Memory B cell (primary cell): ENCODE measurements at regions not wholly inside any gene's neighbourhood (a gene's known extent, or its start where the extent isn't known, plus 50 kb on each side); places are given as distances from the start of the nearest gene placed in this dataset.
"Not testable (repeated sequence)": the region's sequence is repeated elsewhere in the genome, so short reads cannot be mapped to it uniquely, and the experiment has no call there.

Experiments used
- ATAC-seq: fragments of 150-1000 bp; cut with Tn5 transposase; 2 replicates; pipeline ENCODE4 v1.10.0; 2021; ENCODE audit warnings: low read depth, mild to moderate bottlenecking, moderate library complexity
- DNase-seq, 2 donors: peaks; one replicate each; pipeline ENCODE4 v3.0.0; 2022; ENCODE audit warnings: low spot score in 2 of 2
- H3K27ac Mint-ChIP-seq: one replicate; pipeline ENCODE4 v1.8.0; 2022; ENCODE audit warnings: mild to moderate bottlenecking, moderate library complexity, mixed read lengths
- H3K27me3 Mint-ChIP-seq: one replicate; pipeline ENCODE4 v1.8.0; 2022; ENCODE audit warnings: mixed read lengths
- H3K36me3 Mint-ChIP-seq: one replicate; pipeline ENCODE4 v1.8.0; 2022; ENCODE audit warnings: mild to moderate bottlenecking, mixed read lengths
- H3K4me1 Mint-ChIP-seq: one replicate; pipeline ENCODE4 v1.8.0; 2022; ENCODE audit warnings: mixed read lengths
- H3K4me3 Mint-ChIP-seq: one replicate; pipeline ENCODE4 v1.8.0; 2022; ENCODE audit warnings: mild to moderate bottlenecking, moderate library complexity, mixed read lengths
- H3K9me3 Mint-ChIP-seq: one replicate; pipeline ENCODE4 v1.8.0; 2022; ENCODE audit warnings: mixed read lengths

- ATAC-seq: no peak
- no peaks in the 10 kb centered on the region for H3K36me3 Mint-ChIP-seq
- H3K9me3 Mint-ChIP-seq: no peaks in the 10 kb centered on the region
- no peak overlapping the region for H3K27ac Mint-ChIP-seq
- no peak for DNase-seq
- no peak overlapping the region for H3K4me3 Mint-ChIP-seq
- H3K4me1 Mint-ChIP-seq: peaks cover 3% of the 10 kb centered on the region
- H3K27me3 Mint-ChIP-seq: no peaks in the 10 kb centered on the region
These were observed 530.2 kb downstream of the RPS29 start for GRCh38 chr14:49056021-49056420.

- no peaks in the 10 kb centered on the region for H3K36me3 Mint-ChIP-seq
- peaks cover 1% of the 10 kb centered on the region for H3K27me3 Mint-ChIP-seq
- no peaks in the 10 kb centered on the region for H3K9me3 Mint-ChIP-seq
- DNase-seq: no peak
- H3K4me3 Mint-ChIP-seq: no peak overlapping the region
- H3K4me1 Mint-ChIP-seq: peaks cover 11% of the 10 kb centered on the region
- no peak overlapping the region for H3K27ac Mint-ChIP-seq
- ATAC-seq: no peak
These were observed 533.7 kb downstream of the RPS29 start for GRCh38 chr14:49052521-49052920.

GRCh38 chr14:49051328-49052060 is 534.7 kb downstream of the RPS29 start:
- DNase-seq (no peak), ATAC-seq (no peak)
- H3K36me3 Mint-ChIP-seq: no peaks in the 10 kb centered on the region
- H3K27ac Mint-ChIP-seq: peak overlapping the region; percentile 45
- H3K9me3 Mint-ChIP-seq: no peaks in the 10 kb centered on the region
- peaks cover 1% of the 10 kb centered on the region for H3K27me3 Mint-ChIP-seq
- no peak overlapping the region for H3K4me3 Mint-ChIP-seq
- H3K4me1 Mint-ChIP-seq: peaks cover 11% of the 10 kb centered on the region

GRCh38 chr14:49050822-49051221 is 535.4 kb downstream of the RPS29 start:
- H3K36me3 Mint-ChIP-seq: no peaks in the 10 kb centered on the region
- H3K27me3 Mint-ChIP-seq: peaks cover 1% of the 10 kb centered on the region
- DNase-seq (no peak), ATAC-seq (no peak)
- no peaks in the 10 kb centered on the region for H3K9me3 Mint-ChIP-seq
- H3K27ac Mint-ChIP-seq: no peak overlapping the region
- peaks cover 11% of the 10 kb centered on the region for H3K4me1 Mint-ChIP-seq
- H3K4me3 Mint-ChIP-seq: no peak overlapping the region

- no peak for DNase-seq
- peaks cover 1% of the 10 kb centered on the region for H3K27me3 Mint-ChIP-seq
- no peaks in the 10 kb centered on the region for H3K36me3 Mint-ChIP-seq
- no peak overlapping the region for H3K4me3 Mint-ChIP-seq
- H3K9me3 Mint-ChIP-seq: no peaks in the 10 kb centered on the region
- no peak for ATAC-seq
- H3K27ac Mint-ChIP-seq: no peak overlapping the region
- peaks cover 11% of the 10 kb centered on the region for H3K4me1 Mint-ChIP-seq
These were observed 536.5 kb downstream of the RPS29 start for GRCh38 chr14:49049711-49050110.

GRCh38 chr14:49044981-49045380 is 541.2 kb downstream of the RPS29 start:
- ATAC-seq (no peak), DNase-seq (no peak)
- Mint-ChIP-seq H3K9me3 (no peaks in the 10 kb centered on the region), H3K4me1 (no peaks in the 10 kb centered on the region), H3K4me3 (no peak overlapping the region), H3K36me3 (no peaks in the 10 kb centered on the region), H3K27me3 (peaks cover 1% of the 10 kb centered on the region), H3K27ac (no peak overlapping the region)

- no peak overlapping the region for H3K4me3 Mint-ChIP-seq
- no peaks in the 10 kb centered on the region for H3K4me1 Mint-ChIP-seq
- ATAC-seq (no peak), DNase-seq (no peak)
- H3K27ac Mint-ChIP-seq: no peak overlapping the region
- H3K36me3 Mint-ChIP-seq: no peaks in the 10 kb centered on the region
- H3K27me3 Mint-ChIP-seq: no peaks in the 10 kb centered on the region
- no peaks in the 10 kb centered on the region for H3K9me3 Mint-ChIP-seq
These were observed 549.1 kb downstream of the RPS29 start for GRCh38 chr14:49036984-49037516.

GRCh38 chr14:49036266-49036665 is 549.9 kb downstream of the RPS29 start:
- DNase-seq: no peak
- no peak overlapping the region for H3K4me3 Mint-ChIP-seq
- no peak for ATAC-seq
- H3K4me1 Mint-ChIP-seq: no peaks in the 10 kb centered on the region
- no peaks in the 10 kb centered on the region for H3K36me3 Mint-ChIP-seq
- H3K27ac Mint-ChIP-seq: no peak overlapping the region
- no peaks in the 10 kb centered on the region for H3K27me3 Mint-ChIP-seq
- H3K9me3 Mint-ChIP-seq: no peaks in the 10 kb centered on the region

- no peaks in the 10 kb centered on the region for H3K4me1 Mint-ChIP-seq
- ATAC-seq (no peak), DNase-seq (no peak)
- no peak overlapping the region for H3K27ac Mint-ChIP-seq
- no peaks in the 10 kb centered on the region for H3K9me3 Mint-ChIP-seq
- H3K4me3 Mint-ChIP-seq: no peak overlapping the region
- H3K36me3 Mint-ChIP-seq: no peaks in the 10 kb centered on the region
- H3K27me3 Mint-ChIP-seq: no peaks in the 10 kb centered on the region
These were observed 553.0 kb downstream of the RPS29 start for GRCh38 chr14:49033131-49033530.

- H3K27ac Mint-ChIP-seq, H3K4me1 Mint-ChIP-seq, ATAC-seq: not testable (repeated sequence)
These were observed 554.5 kb downstream of the RPS29 start for GRCh38 chr14:49031710-49032109.

GRCh38 chr14:49019467-49020115 is 566.6 kb downstream of the RPS29 start:
- Mint-ChIP-seq H3K9me3 (no peaks in the 10 kb centered on the region), H3K27me3 (no peaks in the 10 kb centered on the region), H3K4me3 (peak overlapping the region; percentile 67), H3K27ac (peak overlapping the region; percentile 90), H3K4me1 (peaks cover 34% of the 10 kb centered on the region), H3K36me3 (no peaks in the 10 kb centered on the region)
- peak; percentile 89 for ATAC-seq
- peak; percentile 11 to 39 for DNase-seq

More at GRCh38 chr14:49031710-49032109, 554.5 kb downstream of the RPS29 start:
- not testable (repeated sequence) for H3K27me3 Mint-ChIP-seq, H3K36me3 Mint-ChIP-seq, DNase-seq, H3K4me3 Mint-ChIP-seq, H3K9me3 Mint-ChIP-seq

- DNase-seq: no peak
- no peak overlapping the region for H3K4me3 Mint-ChIP-seq
- H3K36me3 Mint-ChIP-seq: no peaks in the 10 kb centered on the region
- ATAC-seq: no peak
- no peaks in the 10 kb centered on the region for H3K27me3 Mint-ChIP-seq
- peak overlapping the region; percentile 63 for H3K27ac Mint-ChIP-seq
- H3K9me3 Mint-ChIP-seq: no peaks in the 10 kb centered on the region
- H3K4me1 Mint-ChIP-seq: peaks cover 34% of the 10 kb centered on the region
These were observed 568.7 kb downstream of the RPS29 start for GRCh38 chr14:49017447-49017846.

- Mint-ChIP-seq H3K27ac (no peak overlapping the region), H3K27me3 (no peaks in the 10 kb centered on the region), H3K9me3 (no peaks in the 10 kb centered on the region), H3K4me3 (no peak overlapping the region), H3K4me1 (peaks cover 34% of the 10 kb centered on the region), H3K36me3 (no peaks in the 10 kb centered on the region)
- DNase-seq (no peak), ATAC-seq (no peak)
These were observed 569.8 kb downstream of the RPS29 start for GRCh38 chr14:49016381-49016780.

GRCh38 chr14:49014476-49014875 is 571.7 kb downstream of the RPS29 start:
- no peaks in the 10 kb centered on the region for H3K9me3 Mint-ChIP-seq
- no peaks in the 10 kb centered on the region for H3K36me3 Mint-ChIP-seq

More at GRCh38 chr14:49014476-49014875, 571.7 kb downstream of the RPS29 start:
- DNase-seq: no peak
- no peak overlapping the region for H3K4me3 Mint-ChIP-seq
- H3K27me3 Mint-ChIP-seq: no peaks in the 10 kb centered on the region
- peaks cover 25% of the 10 kb centered on the region for H3K4me1 Mint-ChIP-seq
- no peak overlapping the region for H3K27ac Mint-ChIP-seq
- no peak for ATAC-seq
